ENCODE measurements at regions not wholly inside any gene's neighbourhood (a gene's known extent, or its start where the extent isn't known, plus 50 kb on each side); places are given as distances from the start of the nearest gene placed in this dataset.

- Mint-ChIP-seq H3K36me3 (no peaks in the 10 kb centered on the region), H3K27ac (no peak overlapping the region), H3K4me3 (no peak overlapping the region), H3K4me1 (peaks cover 16% of the 10 kb centered on the region), H3K9me3 (no peaks in the 10 kb centered on the region; the same call in 1 of the 2 replicates), H3K27me3 (ENCODE audit: low read depth) (no peaks in the 10 kb centered on the region; the same call in 1 of the 2 replicates)
- TF ChIP-seq FOXP1 (CRISPR knock-in tag; IDR thresholded peaks at IDR 0.05; ENCODE audit: borderline replicate concordance) (no peak), GABPB1 (CRISPR knock-in tag; IDR thresholded peaks at IDR 0.05) (no peak), ELF4 (CRISPR knock-in tag; IDR thresholded peaks at IDR 0.05; ENCODE audit: low read depth) (no peak), NFYB (CRISPR knock-in tag; conservative IDR thresholded peaks at IDR 0.05; ENCODE audit: low read depth) (no peak), ZNF512 (CRISPR knock-in tag; IDR thresholded peaks at IDR 0.05; ENCODE audit: borderline replicate concordance) (no peak), FOXK1 (CRISPR knock-in tag; IDR thresholded peaks at IDR 0.05) (no peak), ZNF416 (CRISPR knock-in tag; IDR thresholded peaks at IDR 0.05) (no peak), RELA (CRISPR knock-in tag; IDR thresholded peaks at IDR 0.05; ENCODE audit: borderline replicate concordance) (no peak), TEAD1 (CRISPR knock-in tag; IDR thresholded peaks at IDR 0.05) (no peak), MLX (CRISPR knock-in tag; IDR thresholded peaks at IDR 0.05) (no peak), GRHL2 (CRISPR knock-in tag; IDR thresholded peaks at IDR 0.05; ENCODE audit: insufficient replicate concordance, severe bottlenecking) (no peak), NR3C1 (CRISPR knock-in tag; conservative IDR thresholded peaks at IDR 0.05; ENCODE audit: low read depth) (no peak), ESRRA (CRISPR knock-in tag; IDR thresholded peaks at IDR 0.05; ENCODE audit: borderline replicate concordance) (no peak), TCF7 (CRISPR knock-in tag; IDR thresholded peaks at IDR 0.05; ENCODE audit: low read depth) (no peak), ZBTB21 (CRISPR knock-in tag; IDR thresholded peaks at IDR 0.05; ENCODE audit: borderline replicate concordance) (no peak), OVOL2 (CRISPR knock-in tag; IDR thresholded peaks at IDR 0.05; ENCODE audit: borderline replicate concordance) (no peak), ZNF263 (CRISPR knock-in tag; IDR thresholded peaks at IDR 0.05; ENCODE audit: low read depth) (no peak), FOXJ3 (CRISPR knock-in tag; IDR thresholded peaks at IDR 0.05; ENCODE audit: borderline replicate concordance) (no peak), STAT6 (CRISPR knock-in tag; conservative IDR thresholded peaks at IDR 0.05; ENCODE audit: low read depth) (no peak), PRDM15 (CRISPR knock-in tag; IDR thresholded peaks at IDR 0.05) (no peak)
- POLR2A ChIA-PET, result no interaction called here
- DNase-seq (ENCODE audit: low spot score), result no peak
- CTCF ChIA-PET, result no interaction called here
- no peak for ATAC-seq
Measured at GRCh38 chr16:86673956-86674453, 95.7 kb downstream of the FOXL1 start.
